Activated CD4-positive, alpha-beta T cell treated with anti-CD3 and anti-CD28 coated beads, Interleukin-2, amount 10 ng/mL, durations not matched to agents 24 days and 14 days (primary cell): ENCODE measurements at regions not wholly inside any gene's neighbourhood (a gene's known extent, or its start where the extent isn't known, plus 50 kb on each side); places are given as distances from the start of the nearest gene placed in this dataset.
"Not testable (repeated sequence)": the region's sequence is repeated elsewhere in the genome, so short reads cannot be mapped to it uniquely, and the experiment has no call there.

Experiments
- DNase-seq: peaks from one replicate; pipeline ENCODE4 v3.0.0; 2022
- H3K27ac Mint-ChIP-seq: one replicate; pipeline ENCODE4 v1.8.0; 2022; ENCODE audit warnings: mild to moderate bottlenecking, mixed read lengths
- H3K27me3 Mint-ChIP-seq: one replicate; pipeline ENCODE4 v1.8.0; 2022; ENCODE audit warnings: mixed read lengths
- H3K36me3 Mint-ChIP-seq: one replicate; pipeline ENCODE4 v1.8.0; 2022; ENCODE audit warnings: low read depth, mild to moderate bottlenecking, mixed read lengths
- H3K4me1 Mint-ChIP-seq: one replicate; pipeline ENCODE4 v1.8.0; 2021; ENCODE audit warnings: mixed read lengths
- H3K4me3 Mint-ChIP-seq: one replicate; pipeline ENCODE4 v1.8.0; 2022; ENCODE audit warnings: mild to moderate bottlenecking, moderate library complexity, mixed read lengths
- H3K9me3 Mint-ChIP-seq: one replicate; pipeline ENCODE4 v1.8.0; 2021; ENCODE audit warnings: mixed read lengths
- intact Hi-C: fragments of 100-400 bp; cut with micrococcal nuclease; formaldehyde crosslinking; loops from one replicate; pipeline ENCODE4 v1.15.1; 2023

- Mint-ChIP-seq H3K9me3 (no peaks in the 10 kb centered on the region), H3K27me3 (no peaks in the 10 kb centered on the region), H3K4me1 (no peaks in the 10 kb centered on the region), H3K36me3 (no peaks in the 10 kb centered on the region), H3K4me3 (no peak overlapping the region), H3K27ac (no peak overlapping the region)
- intact Hi-C loops: no loop called here
- no peak for DNase-seq
Observed at GRCh38 chr12:77229640-77230442, 164.5 kb upstream of the E2F7 start.

DNA sequence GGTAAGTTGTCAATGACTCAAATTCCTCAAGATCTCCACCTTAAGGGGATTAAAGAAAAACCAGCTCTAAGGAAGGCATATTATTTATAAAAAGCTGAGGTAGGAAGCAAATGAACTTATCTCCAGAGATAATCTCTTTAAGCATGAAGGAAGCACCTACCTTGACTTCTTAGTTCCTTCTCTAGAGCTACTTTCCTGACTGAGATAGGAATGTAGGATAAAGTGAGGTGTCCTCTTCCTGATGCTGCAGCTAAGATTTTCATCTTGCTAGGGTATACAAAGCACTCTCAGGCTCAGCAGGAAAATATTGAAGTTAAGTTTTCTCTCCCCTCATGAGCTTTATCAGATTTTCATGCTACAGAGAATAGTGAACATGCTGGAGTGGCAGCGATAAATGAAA lies 163.0 kb upstream of the E2F7 start:
- no peaks in the 10 kb centered on the region for H3K36me3 Mint-ChIP-seq
- intact Hi-C loops: no loop called here

GRCh38 chr12:77226368-77226767 lies 161.0 kb upstream of the E2F7 start:
- Mint-ChIP-seq H3K9me3 (no peaks in the 10 kb centered on the region), H3K4me1 (no peaks in the 10 kb centered on the region), H3K36me3 (no peaks in the 10 kb centered on the region), H3K27me3 (no peaks in the 10 kb centered on the region), H3K4me3 (no peak overlapping the region), H3K27ac (no peak overlapping the region)
- intact Hi-C loops: no loop called here
- no peak for DNase-seq

More for the DNA sequence above, 163.0 kb upstream of the E2F7 start:
- Mint-ChIP-seq H3K4me1 (no peaks in the 10 kb centered on the region), H3K27ac (no peak overlapping the region), H3K9me3 (no peaks in the 10 kb centered on the region), H3K4me3 (no peak overlapping the region), H3K27me3 (no peaks in the 10 kb centered on the region)
- no peak for DNase-seq

- no peak overlapping the region for H3K4me3 Mint-ChIP-seq
- intact Hi-C loops: no loop called here
- no peak for DNase-seq
Observed at GRCh38 chr12:77225373-77225772, 160.0 kb upstream of the E2F7 start.

GRCh38 chr12:77224346-77224745 lies 159.0 kb upstream of the E2F7 start:
- intact Hi-C loops: no loop called here
- Mint-ChIP-seq H3K36me3 (no peaks in the 10 kb centered on the region), H3K27ac (no peak overlapping the region), H3K27me3 (no peaks in the 10 kb centered on the region), H3K9me3 (no peaks in the 10 kb centered on the region), H3K4me1 (no peaks in the 10 kb centered on the region), H3K4me3 (no peak overlapping the region)
- DNase-seq: no peak

More at GRCh38 chr12:77225373-77225772, 160.0 kb upstream of the E2F7 start:
- Mint-ChIP-seq H3K9me3 (no peaks in the 10 kb centered on the region), H3K27me3 (no peaks in the 10 kb centered on the region), H3K4me1 (no peaks in the 10 kb centered on the region), H3K36me3 (no peaks in the 10 kb centered on the region), H3K27ac (no peak overlapping the region)

GRCh38 chr12:77222336-77222735 lies 157.0 kb upstream of the E2F7 start:
- intact Hi-C loops: no loop called here
- H3K4me3 Mint-ChIP-seq: no peak overlapping the region

DNA sequence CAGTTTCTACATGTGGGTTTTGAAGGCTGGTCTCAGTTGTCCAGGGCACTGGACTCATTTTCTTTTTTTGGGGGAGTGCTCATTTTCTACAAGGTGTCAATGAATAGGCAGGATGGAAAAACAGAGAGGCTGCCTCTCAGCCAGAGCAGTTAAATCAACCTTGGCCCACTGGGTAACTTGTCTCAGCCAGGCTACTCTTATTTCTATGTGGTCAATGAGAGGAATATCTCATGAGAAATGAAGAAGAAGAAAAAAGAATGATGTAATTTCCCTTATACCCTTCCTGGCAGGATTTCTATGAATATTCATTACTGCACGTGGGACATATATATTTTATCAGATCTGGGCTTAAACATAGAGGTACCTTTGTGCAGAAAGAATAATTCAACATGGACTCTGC lies 155.2 kb upstream of the E2F7 start:
- Mint-ChIP-seq H3K9me3 (no peaks in the 10 kb centered on the region), H3K27ac (no peak overlapping the region), H3K4me3 (no peak overlapping the region), H3K27me3 (no peaks in the 10 kb centered on the region), H3K36me3 (no peaks in the 10 kb centered on the region), H3K4me1 (no peaks in the 10 kb centered on the region)
- DNase-seq: no peak
- intact Hi-C loops: no loop called here

More at GRCh38 chr12:77222336-77222735, 157.0 kb upstream of the E2F7 start:
- H3K27ac Mint-ChIP-seq: no peak overlapping the region
- no peaks in the 10 kb centered on the region for H3K27me3 Mint-ChIP-seq
- H3K36me3 Mint-ChIP-seq: no peaks in the 10 kb centered on the region
- no peak for DNase-seq
- H3K4me1 Mint-ChIP-seq: no peaks in the 10 kb centered on the region
- H3K9me3 Mint-ChIP-seq: no peaks in the 10 kb centered on the region

GRCh38 chr12:77218278-77218677 lies 152.9 kb upstream of the E2F7 start:
- Mint-ChIP-seq H3K27ac (no peak overlapping the region), H3K9me3 (no peaks in the 10 kb centered on the region), H3K4me1 (no peaks in the 10 kb centered on the region), H3K4me3 (no peak overlapping the region), H3K36me3 (no peaks in the 10 kb centered on the region), H3K27me3 (no peaks in the 10 kb centered on the region)
- no peak for DNase-seq
- intact Hi-C loops: no loop called here

DNA sequence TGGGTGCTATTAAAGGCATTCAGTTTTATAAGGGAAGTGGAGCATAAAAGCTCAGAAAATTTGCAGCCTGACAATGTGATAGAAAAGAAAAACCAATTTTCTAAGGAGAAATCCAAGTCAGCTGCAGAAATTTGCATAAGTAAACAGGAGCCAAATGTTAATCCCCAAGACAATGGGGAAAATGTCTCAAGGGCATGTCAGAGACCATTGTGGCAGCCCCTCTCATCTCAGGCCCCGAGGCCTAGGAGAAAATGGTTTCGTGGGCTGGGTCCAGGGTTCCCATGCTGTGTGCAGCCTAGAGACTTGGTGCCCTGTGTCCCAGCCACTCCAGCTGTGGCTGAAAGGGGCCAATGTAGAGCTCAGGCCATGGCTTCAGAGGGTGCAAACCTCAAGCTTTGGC lies 150.8 kb upstream of the E2F7 start:
- H3K4me1 Mint-ChIP-seq, DNase-seq, H3K9me3 Mint-ChIP-seq, H3K4me3 Mint-ChIP-seq, H3K36me3 Mint-ChIP-seq, H3K27me3 Mint-ChIP-seq, H3K27ac Mint-ChIP-seq, intact Hi-C loops: not testable (repeated sequence)

- no peak overlapping the region for H3K27ac Mint-ChIP-seq
- H3K27me3 Mint-ChIP-seq: no peaks in the 10 kb centered on the region
- no peaks in the 10 kb centered on the region for H3K36me3 Mint-ChIP-seq
- H3K9me3 Mint-ChIP-seq: peaks cover 5% of the 10 kb centered on the region
- H3K4me1 Mint-ChIP-seq: no peaks in the 10 kb centered on the region
- intact Hi-C loops: no loop called here
- no peak for DNase-seq
- no peak overlapping the region for H3K4me3 Mint-ChIP-seq
Observed at GRCh38 chr12:77214136-77214535, 148.8 kb upstream of the E2F7 start.

DNA sequence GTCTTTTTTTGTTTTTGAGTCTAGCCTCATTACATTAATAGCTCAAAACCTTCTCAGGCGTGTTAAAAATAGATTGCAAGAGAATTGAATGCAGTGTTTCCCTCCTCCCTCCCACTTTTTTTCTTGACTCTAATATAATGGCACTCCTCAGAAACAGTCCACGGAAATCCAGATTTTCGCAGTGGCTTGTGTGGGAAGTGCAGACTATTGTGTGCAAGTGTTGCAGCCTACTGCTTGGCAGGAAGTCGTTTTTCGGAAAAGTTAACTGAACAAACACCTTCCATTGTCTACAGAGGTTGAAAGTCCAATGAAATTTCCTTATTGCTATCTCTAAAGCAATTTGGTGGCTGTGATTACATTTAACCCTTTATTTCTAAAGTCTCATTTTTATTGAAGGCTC lies 147.9 kb upstream of the E2F7 start:
- no peaks in the 10 kb centered on the region for H3K36me3 Mint-ChIP-seq
- no peak overlapping the region for H3K27ac Mint-ChIP-seq
- no peak for DNase-seq
- H3K27me3 Mint-ChIP-seq: no peaks in the 10 kb centered on the region
- H3K4me1 Mint-ChIP-seq: no peaks in the 10 kb centered on the region
- no peak overlapping the region for H3K4me3 Mint-ChIP-seq
- intact Hi-C loops: no loop called here
- peaks cover 5% of the 10 kb centered on the region for H3K9me3 Mint-ChIP-seq

DNA sequence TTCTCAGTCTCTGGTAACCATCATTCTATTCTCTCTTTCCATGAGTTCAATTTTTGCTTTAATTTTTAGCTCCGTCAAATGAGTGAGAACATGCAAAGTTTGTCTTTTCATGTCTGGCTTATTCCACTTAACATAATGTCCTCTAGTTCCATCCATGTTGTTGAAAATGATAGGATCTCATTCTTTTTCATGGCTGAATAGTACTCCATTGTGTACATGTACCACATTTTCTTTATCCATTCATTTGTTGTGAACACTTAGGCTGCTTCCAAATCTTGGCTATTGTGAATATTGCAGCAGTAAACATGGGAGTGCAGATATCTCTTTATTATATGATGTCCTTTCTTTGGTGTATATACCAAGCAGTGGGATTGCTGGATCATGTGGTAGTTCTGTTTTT lies 145.4 kb upstream of the E2F7 start:
- no peak for DNase-seq
- no peak overlapping the region for H3K27ac Mint-ChIP-seq
- no peaks in the 10 kb centered on the region for H3K36me3 Mint-ChIP-seq
- intact Hi-C loops: no loop called here
- no peaks in the 10 kb centered on the region for H3K27me3 Mint-ChIP-seq
- peaks cover 5% of the 10 kb centered on the region for H3K9me3 Mint-ChIP-seq
- no peak overlapping the region for H3K4me3 Mint-ChIP-seq
- H3K4me1 Mint-ChIP-seq: no peaks in the 10 kb centered on the region

GRCh38 chr12:77204083-77204482 lies 138.7 kb upstream of the E2F7 start:
- no peak for DNase-seq
- H3K9me3 Mint-ChIP-seq: no peaks in the 10 kb centered on the region
- no peaks in the 10 kb centered on the region for H3K27me3 Mint-ChIP-seq
- no peaks in the 10 kb centered on the region for H3K4me1 Mint-ChIP-seq
- H3K4me3 Mint-ChIP-seq: no peak overlapping the region
- H3K36me3 Mint-ChIP-seq: no peaks in the 10 kb centered on the region
- intact Hi-C loops: no loop called here
- H3K27ac Mint-ChIP-seq: no peak overlapping the region

DNA sequence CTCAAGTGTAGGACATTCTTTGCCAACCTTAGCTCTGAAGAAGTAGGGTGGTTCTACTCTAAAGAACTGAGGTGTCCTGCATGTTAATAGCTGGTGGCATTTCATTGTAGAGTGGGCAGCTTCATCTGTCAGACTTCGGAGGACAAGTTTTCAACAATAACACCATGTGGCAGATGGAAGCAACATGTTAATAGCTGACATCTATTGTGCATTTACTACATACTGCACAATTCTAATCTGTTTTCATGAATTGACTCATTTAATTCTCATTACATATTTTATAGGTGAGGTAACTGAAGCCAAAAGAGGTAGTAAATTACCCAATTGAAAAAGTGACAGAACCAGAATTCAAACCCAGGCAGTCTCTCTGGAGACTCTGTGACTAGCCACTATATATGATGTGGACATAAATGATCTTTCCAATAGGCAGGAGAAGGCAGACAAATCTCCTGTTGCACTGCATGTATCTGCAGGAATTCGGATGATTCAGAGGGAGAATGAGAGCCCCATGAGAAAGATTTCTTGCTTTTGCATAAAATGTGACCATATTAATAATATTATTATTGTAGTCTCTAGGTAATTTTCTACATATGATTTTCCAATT lies 137.2 kb upstream of the E2F7 start:
- intact Hi-C loops: no loop called here
- Mint-ChIP-seq H3K9me3 (no peaks in the 10 kb centered on the region), H3K4me1 (no peaks in the 10 kb centered on the region)

More for the DNA sequence above, 137.2 kb upstream of the E2F7 start:
- no peak for DNase-seq
- no peak overlapping the region for H3K4me3 Mint-ChIP-seq
- H3K27ac Mint-ChIP-seq: no peak overlapping the region
- no peaks in the 10 kb centered on the region for H3K27me3 Mint-ChIP-seq
- no peaks in the 10 kb centered on the region for H3K36me3 Mint-ChIP-seq
